ENCODE measurements at regions not wholly inside any gene's neighbourhood (a gene's known extent, or its start where the extent isn't known, plus 50 kb on each side); places are given as distances from the start of the nearest gene placed in this dataset.
"Not testable (repeated sequence)": the region's sequence is repeated elsewhere in the genome, so short reads cannot be mapped to it uniquely, and the experiment has no call there.

- DNase-seq = no peak
Measured at GRCh38 chr14:47935332-47935731, 259.9 kb upstream of the MDGA2 start.

- DNase-seq = no peak
Measured at GRCh38 chr14:47929334-47929733, 253.9 kb upstream of the MDGA2 start.

GRCh38 chr14:47921133-47921532 is 245.7 kb upstream of the MDGA2 start:
- no peak for DNase-seq

- no peak for DNase-seq
Measured at GRCh38 chr14:47919997-47920396, 244.6 kb upstream of the MDGA2 start.

GRCh38 chr14:47919334-47919846 is 244.0 kb upstream of the MDGA2 start:
- DNase-seq = no peak

GRCh38 chr14:47917344-47917954 is 242.0 kb upstream of the MDGA2 start:
- DNase-seq = peak; percentile 21

GRCh38 chr14:47901141-47901540 is 225.7 kb upstream of the MDGA2 start:
- DNase-seq = not testable (repeated sequence)

GRCh38 chr14:47899685-47900084 is 224.3 kb upstream of the MDGA2 start:
- no peak for DNase-seq

- DNase-seq = no peak
Measured at GRCh38 chr14:47874350-47874749, 198.9 kb upstream of the MDGA2 start.

- DNase-seq = no peak
Measured at GRCh38 chr14:47872588-47872987, 197.2 kb upstream of the MDGA2 start.

GRCh38 chr14:47863441-47863840 is 188.0 kb upstream of the MDGA2 start:
- peak; percentile 3 for DNase-seq

- no peak for DNase-seq
Measured at GRCh38 chr14:47857646-47858045, 182.2 kb upstream of the MDGA2 start.

GRCh38 chr14:47852278-47852677 is 176.9 kb upstream of the MDGA2 start:
- no peak for DNase-seq

- DNase-seq = no peak
Measured at GRCh38 chr14:47846008-47846407, 170.6 kb upstream of the MDGA2 start.

GRCh38 chr14:47843236-47843635 is 167.8 kb upstream of the MDGA2 start:
- no peak for DNase-seq

- no peak for DNase-seq
Measured at GRCh38 chr14:47833011-47833410, 157.6 kb upstream of the MDGA2 start.

- no peak for DNase-seq
Measured at GRCh38 chr14:47826809-47827208, 151.4 kb upstream of the MDGA2 start.

- DNase-seq = no peak
Measured at GRCh38 chr14:47822326-47822725, 146.9 kb upstream of the MDGA2 start.

GRCh38 chr14:47821135-47821534 is 145.7 kb upstream of the MDGA2 start:
- DNase-seq = no peak

GRCh38 chr14:47790477-47790876 is 115.1 kb upstream of the MDGA2 start:
- DNase-seq = no peak

- DNase-seq = no peak
Measured at GRCh38 chr14:47785058-47785457, 109.7 kb upstream of the MDGA2 start.

GRCh38 chr14:47778631-47779030 is 103.2 kb upstream of the MDGA2 start:
- peak; percentile 71 for DNase-seq

GRCh38 chr14:47772652-47773051 is 97.2 kb upstream of the MDGA2 start:
- DNase-seq = no peak

GRCh38 chr14:47763188-47763854 is 87.9 kb upstream of the MDGA2 start:
- DNase-seq = no peak

- DNase-seq = no peak
Measured at GRCh38 chr14:47746986-47747385, 71.6 kb upstream of the MDGA2 start.
